GM13977 (cell line): ENCODE measurements at regions not wholly inside any gene's neighbourhood (a gene's known extent, or its start where the extent isn't known, plus 50 kb on each side); places are given as distances from the start of the nearest gene placed in this dataset.

ENCODE experiments used
- DNase-seq: peaks from one replicate; pipeline ENCODE4 v3.0.0; 2012; ENCODE audit warnings: low spot score
- CTCF ChIP-seq: IDR thresholded peaks from 2 replicates; pipeline ENCODE4 v1.5.1; 2012; ENCODE audit warnings: mild to moderate bottlenecking, control low read depth; ENCODE audit not compliant: insufficient read depth; ENCODE audit errors: extremely low read depth, missing control alignments
- in situ Hi-C: fragments of 300-500 bp; cut with MboI; formaldehyde crosslinking; loops from one replicate; pipeline ENCODE4 v1.12.0; 2022; ENCODE audit warnings: low sequenced_read_pairs, low pct_unique_long_range_greater_than_20kb, mixed read lengths, inconsistent platforms; ENCODE audit not compliant: unreplicated experiment

GRCh38 chr17:52357854-52358253 lies 199.3 kb upstream of the CA10 start:
- DNase-seq, result no peak
- in situ Hi-C loops, result no loop called here
- TF ChIP-seq CTCF, result no peak

GRCh38 chr17:52336796-52337195 lies 178.3 kb upstream of the CA10 start:
- no peak for DNase-seq
- in situ Hi-C loops, result no loop called here

GRCh38 chr17:52306314-52306713 lies 147.8 kb upstream of the CA10 start:
- in situ Hi-C loops, result no loop called here
- DNase-seq, result no peak
- TF ChIP-seq CTCF, result no peak

More at GRCh38 chr17:52336796-52337195, 178.3 kb upstream of the CA10 start:
- TF ChIP-seq CTCF, result no peak

- in situ Hi-C loops, result no loop called here
- no peak for TF ChIP-seq CTCF
- no peak for DNase-seq
Measured at GRCh38 chr17:52298881-52299280, 140.4 kb upstream of the CA10 start.

GRCh38 chr17:52297230-52298010 lies 138.9 kb upstream of the CA10 start:
- no peak for TF ChIP-seq CTCF
- in situ Hi-C loops, result no loop called here

GRCh38 chr17:52294301-52294700 lies 135.8 kb upstream of the CA10 start:
- in situ Hi-C loops, result no loop called here
- TF ChIP-seq CTCF, result no peak
- no peak for DNase-seq

More at GRCh38 chr17:52297230-52298010, 138.9 kb upstream of the CA10 start:
- no peak for DNase-seq

- no peak for TF ChIP-seq CTCF
- in situ Hi-C loops, result no loop called here
- DNase-seq, result no peak
Measured at GRCh38 chr17:52287611-52288010, 129.1 kb upstream of the CA10 start.
